ENCODE measurements at regions not wholly inside any gene's neighbourhood (a gene's known extent, or its start where the extent isn't known, plus 50 kb on each side); places are given as distances from the start of the nearest gene placed in this dataset.

DNA sequence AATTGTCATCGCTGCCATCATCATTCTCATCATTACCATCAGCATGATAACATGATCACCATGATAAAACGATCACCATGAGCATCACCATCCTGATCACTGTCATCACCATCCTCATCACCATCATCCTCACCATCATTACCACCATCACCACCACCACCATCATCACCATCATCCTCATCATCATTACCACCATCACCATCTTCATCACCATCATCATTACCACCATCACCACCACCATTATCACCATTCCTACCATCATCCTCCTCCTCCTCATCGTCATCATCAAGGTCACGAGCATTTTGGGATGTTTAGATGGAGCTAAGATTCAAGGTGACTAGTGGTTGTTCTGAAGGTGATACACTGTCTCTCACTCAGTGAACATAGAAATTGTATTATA lies 221.0 kb downstream of the FOXL1 start:
- TF ChIP-seq, protein P1, sequence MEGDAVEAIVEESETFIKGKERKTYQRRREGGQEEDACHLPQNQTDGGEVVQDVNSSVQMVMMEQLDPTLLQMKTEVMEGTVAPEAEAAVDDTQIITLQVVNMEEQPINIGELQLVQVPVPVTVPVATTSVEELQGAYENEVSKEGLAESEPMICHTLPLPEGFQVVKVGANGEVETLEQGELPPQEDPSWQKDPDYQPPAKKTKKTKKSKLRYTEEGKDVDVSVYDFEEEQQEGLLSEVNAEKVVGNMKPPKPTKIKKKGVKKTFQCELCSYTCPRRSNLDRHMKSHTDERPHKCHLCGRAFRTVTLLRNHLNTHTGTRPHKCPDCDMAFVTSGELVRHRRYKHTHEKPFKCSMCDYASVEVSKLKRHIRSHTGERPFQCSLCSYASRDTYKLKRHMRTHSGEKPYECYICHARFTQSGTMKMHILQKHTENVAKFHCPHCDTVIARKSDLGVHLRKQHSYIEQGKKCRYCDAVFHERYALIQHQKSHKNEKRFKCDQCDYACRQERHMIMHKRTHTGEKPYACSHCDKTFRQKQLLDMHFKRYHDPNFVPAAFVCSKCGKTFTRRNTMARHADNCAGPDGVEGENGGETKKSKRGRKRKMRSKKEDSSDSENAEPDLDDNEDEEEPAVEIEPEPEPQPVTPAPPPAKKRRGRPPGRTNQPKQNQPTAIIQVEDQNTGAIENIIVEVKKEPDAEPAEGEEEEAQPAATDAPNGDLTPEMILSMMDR (IDR thresholded peaks at IDR 0.05; ENCODE audit: insufficient read depth, low read length, missing control alignments): no peak
- CTCF ChIA-PET: no interaction called here
- DNase-seq (ENCODE audit: low read depth, low spot score): no peak
- no peak overlapping the region for H3K4me3 ChIP-seq (ENCODE audit: low read depth, low read length)
- POLR2A ChIA-PET: no interaction called here

DNA sequence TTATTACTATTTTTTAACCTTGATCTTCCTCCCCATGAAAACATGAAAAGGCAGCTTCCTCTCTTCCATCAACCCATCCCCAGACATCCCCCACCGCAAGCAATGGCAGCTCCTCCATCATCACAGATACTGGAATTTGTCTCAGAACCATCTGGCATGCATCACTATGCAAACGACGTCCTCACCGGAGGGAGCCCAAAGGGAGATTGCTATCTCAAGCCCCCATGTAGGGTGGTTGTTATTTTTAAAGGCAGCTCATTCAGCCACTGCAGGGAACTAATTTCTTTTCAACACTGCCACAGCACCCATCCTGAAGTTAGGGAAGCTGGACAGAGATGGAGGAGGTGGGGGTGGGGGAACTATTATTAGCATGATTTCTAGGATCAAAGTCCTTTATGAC lies 222.5 kb downstream of the FOXL1 start:
- H3K4me3 ChIP-seq (ENCODE audit: low read depth, low read length): no peak overlapping the region
- TF ChIP-seq, protein P1 (IDR thresholded peaks at IDR 0.05; ENCODE audit: insufficient read depth, low read length, missing control alignments): no peak
- DNase-seq (ENCODE audit: low read depth, low spot score): no peak
- ChIA-PET CTCF (interaction anchor here (1.1 to 1.2 kb wide), 2 partner anchors 9 to 12 kb away, joined by 3 to 4 read pairs; no protein-coding TSS in a partner anchor), POLR2A (interaction anchor here (0.6 kb wide), 1 partner anchor 469 kb away, joined by 3 read pairs; no protein-coding TSS in a partner anchor)

DNA sequence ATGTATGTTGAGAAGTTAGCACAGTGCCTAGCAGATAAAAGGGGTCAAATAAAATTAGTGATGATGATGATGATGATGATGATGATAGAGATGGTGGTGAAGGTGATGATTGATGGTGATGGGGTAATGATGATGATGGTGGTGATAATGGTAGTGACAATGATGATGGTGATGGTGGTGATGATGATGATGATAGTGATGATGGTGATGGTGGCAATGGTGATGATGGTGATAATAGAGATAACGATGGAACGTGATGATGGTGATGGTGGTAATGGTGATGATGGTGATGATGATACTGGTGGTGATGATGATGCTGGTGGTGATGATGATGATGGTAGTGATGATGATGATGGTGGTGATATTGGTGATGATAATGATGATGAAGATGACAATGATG lies 223.7 kb downstream of the FOXL1 start:
- ChIA-PET POLR2A (no interaction called here), CTCF (interaction anchor here (1.2 kb wide), 1 partner anchor 23 kb away, joined by 3 read pairs; no protein-coding TSS in a partner anchor)
- DNase-seq (ENCODE audit: low read depth, low spot score): no peak
- H3K4me3 ChIP-seq (ENCODE audit: low read depth, low read length): no peak overlapping the region
- TF ChIP-seq, protein P1 (IDR thresholded peaks at IDR 0.05; ENCODE audit: insufficient read depth, low read length, missing control alignments): no peak

DNA sequence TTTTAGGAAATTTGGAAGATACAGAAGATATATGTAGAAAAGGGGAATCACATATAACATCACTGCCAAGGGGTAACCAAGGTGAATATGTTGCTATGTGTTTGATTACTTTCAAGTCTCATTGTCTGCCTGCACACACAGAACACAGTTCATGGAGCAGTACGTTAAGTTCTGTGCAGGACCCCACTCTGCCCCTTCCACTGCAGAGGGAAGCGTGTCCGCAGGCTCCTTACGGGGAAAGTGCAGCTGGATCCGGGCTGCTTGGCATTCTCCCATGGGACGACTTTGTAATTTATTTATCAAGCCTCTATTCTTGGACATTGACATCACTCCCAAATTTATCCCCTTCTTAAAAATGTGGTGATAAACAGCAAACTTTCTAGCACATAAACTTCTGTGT lies 226.8 kb downstream of the FOXL1 start:
- ChIA-PET POLR2A (no interaction called here), CTCF (no interaction called here)
- DNase-seq (ENCODE audit: low read depth, low spot score): no peak

DNA sequence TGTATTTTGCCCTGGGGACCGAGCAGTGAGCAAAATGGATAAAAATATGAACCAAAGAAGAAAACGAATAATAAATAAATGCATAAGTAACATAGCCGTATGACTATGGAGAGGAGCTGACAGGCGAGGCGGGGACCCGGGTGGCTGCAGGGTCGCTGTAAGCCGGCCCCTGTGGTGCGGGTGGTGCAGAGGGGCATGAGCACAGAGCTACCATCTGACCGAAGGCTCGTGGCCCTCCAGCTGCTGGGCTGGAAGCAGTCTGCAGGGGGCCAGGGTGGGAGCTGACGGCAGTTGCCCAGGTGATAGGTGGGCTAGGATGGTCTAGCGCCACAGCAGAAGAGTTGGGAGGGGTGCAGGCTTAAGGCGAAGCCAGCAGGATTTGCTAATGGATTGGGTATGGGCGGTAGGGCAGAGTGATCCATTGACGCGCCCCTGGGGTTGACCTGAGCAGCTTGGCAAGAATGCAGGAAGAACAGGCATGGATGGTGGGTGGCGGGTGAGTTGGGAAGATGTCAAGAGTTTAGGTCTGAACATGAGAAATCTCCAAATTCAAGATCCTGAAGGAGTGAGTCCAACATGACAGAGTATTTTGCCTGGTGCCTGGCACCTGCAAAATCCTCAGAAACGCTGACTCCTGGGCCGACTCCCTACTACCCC lies 228.0 kb downstream of the FOXL1 start:
- TF ChIP-seq, protein P1 (IDR thresholded peaks at IDR 0.05; ENCODE audit: insufficient read depth, low read length, missing control alignments): no peak
- DNase-seq (ENCODE audit: low read depth, low spot score): no peak
- ChIA-PET CTCF (interaction anchor here (1.3 kb wide), 1 partner anchor 46 kb away, joined by 4 read pairs; no protein-coding TSS in a partner anchor), POLR2A (no interaction called here)
- H3K4me3 ChIP-seq (ENCODE audit: low read depth, low read length): no peak overlapping the region

More for the DNA sequence above, 226.8 kb downstream of the FOXL1 start:
- TF ChIP-seq, protein P1 (IDR thresholded peaks at IDR 0.05; ENCODE audit: insufficient read depth, low read length, missing control alignments): no peak
- no peak overlapping the region for H3K4me3 ChIP-seq (ENCODE audit: low read depth, low read length)

DNA sequence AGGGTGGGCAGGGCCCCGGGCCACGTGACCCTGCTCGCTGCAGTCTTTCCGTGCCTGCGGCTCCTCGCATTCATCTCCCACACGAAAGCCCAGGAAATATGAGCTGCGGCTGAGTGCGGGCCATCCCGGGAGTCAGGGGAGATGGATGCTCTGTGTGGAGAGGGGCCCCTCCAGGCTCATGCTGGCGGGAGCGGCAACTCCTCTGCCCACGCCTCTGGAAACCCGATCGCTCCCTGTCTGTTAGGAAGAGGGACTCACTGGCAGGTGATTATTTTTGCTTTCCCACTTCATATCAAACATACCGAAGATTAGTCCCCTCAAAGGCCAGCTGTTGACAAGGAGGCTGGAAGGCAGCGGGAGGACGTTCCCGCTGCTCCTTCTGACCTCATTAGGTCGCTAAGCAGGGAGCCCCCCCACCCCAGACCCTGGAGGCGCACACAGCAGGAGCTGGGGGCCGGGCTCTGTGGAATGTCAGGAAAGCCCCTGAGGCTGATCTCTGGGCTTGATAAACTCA lies 228.5 kb downstream of the FOXL1 start:
- H3K4me3 ChIP-seq (ENCODE audit: low read depth, low read length): no peak overlapping the region
- CTCF ChIA-PET: interaction anchor here (1.2 to 1.6 kb wide), 3 partner anchors 26 to 46 kb away, joined by 3 to 4 read pairs (median 4); no protein-coding TSS in a partner anchor

More for the DNA sequence above, 228.5 kb downstream of the FOXL1 start:
- DNase-seq (ENCODE audit: low read depth, low spot score): no peak
- TF ChIP-seq, protein P1 (IDR thresholded peaks at IDR 0.05; ENCODE audit: insufficient read depth, low read length, missing control alignments): no peak
- POLR2A ChIA-PET: no interaction called here
